ENCODE measurements at regions not wholly inside any gene's neighbourhood (a gene's known extent, or its start where the extent isn't known, plus 50 kb on each side); places are given as distances from the start of the nearest gene placed in this dataset.

- TF ChIP-seq SNAI2 (CRISPR knock-in tag; IDR thresholded peaks at IDR 0.05) (no peak), PATZ1 (CRISPR knock-in tag; IDR thresholded peaks at IDR 0.05; ENCODE audit: borderline replicate concordance) (no peak), ZFP3 (CRISPR knock-in tag; IDR thresholded peaks at IDR 0.05) (no peak), RARB (CRISPR knock-in tag; IDR thresholded peaks at IDR 0.05) (no peak), ZFP30 (CRISPR knock-in tag; IDR thresholded peaks at IDR 0.05) (no peak), ZNF565 (CRISPR knock-in tag; conservative IDR thresholded peaks at IDR 0.05; ENCODE audit: low read depth) (no peak), BACH2 (CRISPR knock-in tag; IDR thresholded peaks at IDR 0.05; ENCODE audit: borderline replicate concordance) (no peak), PPARA (CRISPR knock-in tag; IDR thresholded peaks at IDR 0.05; ENCODE audit: borderline replicate concordance) (no peak), ARNTL (CRISPR knock-in tag; IDR thresholded peaks at IDR 0.05; ENCODE audit: borderline replicate concordance, low read depth) (no peak), TSHZ2 (CRISPR knock-in tag; IDR thresholded peaks at IDR 0.05) (no peak), CSRNP3 (CRISPR knock-in tag; IDR thresholded peaks at IDR 0.05) (no peak), TOX (CRISPR knock-in tag; IDR thresholded peaks at IDR 0.05; ENCODE audit: borderline replicate concordance) (no peak), POU6F1 (CRISPR knock-in tag; IDR thresholded peaks at IDR 0.05; ENCODE audit: borderline replicate concordance, low read depth) (no peak), GLIS3 (CRISPR knock-in tag; IDR thresholded peaks at IDR 0.05) (no peak)
Measured at GRCh38 chr1:172823534-172823933, 164.6 kb downstream of the FASLG start.
